ENCODE measurements at regions not wholly inside any gene's neighbourhood (a gene's known extent, or its start where the extent isn't known, plus 50 kb on each side); places are given as distances from the start of the nearest gene placed in this dataset.

DNA sequence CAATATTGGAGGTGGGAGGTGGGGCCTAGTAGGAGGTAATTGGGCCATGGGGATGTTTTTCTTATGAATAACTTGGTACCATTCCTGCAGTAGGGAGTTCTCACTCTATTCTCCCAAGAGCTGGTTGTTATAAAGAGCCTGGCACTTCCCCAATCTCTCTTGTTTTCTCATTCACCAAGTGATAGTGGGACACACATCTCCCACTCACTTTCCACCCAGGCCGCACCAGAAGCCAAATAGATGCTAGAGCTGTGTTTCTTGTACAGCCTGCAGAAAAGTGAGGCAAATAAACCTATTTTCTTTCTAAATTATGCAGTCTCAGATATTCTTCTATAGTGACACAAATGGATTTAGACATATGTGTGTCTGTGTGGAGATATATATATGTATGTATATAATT is 117.6 kb downstream of the ANKRD50 start:
- DNase-seq = no peak

DNA sequence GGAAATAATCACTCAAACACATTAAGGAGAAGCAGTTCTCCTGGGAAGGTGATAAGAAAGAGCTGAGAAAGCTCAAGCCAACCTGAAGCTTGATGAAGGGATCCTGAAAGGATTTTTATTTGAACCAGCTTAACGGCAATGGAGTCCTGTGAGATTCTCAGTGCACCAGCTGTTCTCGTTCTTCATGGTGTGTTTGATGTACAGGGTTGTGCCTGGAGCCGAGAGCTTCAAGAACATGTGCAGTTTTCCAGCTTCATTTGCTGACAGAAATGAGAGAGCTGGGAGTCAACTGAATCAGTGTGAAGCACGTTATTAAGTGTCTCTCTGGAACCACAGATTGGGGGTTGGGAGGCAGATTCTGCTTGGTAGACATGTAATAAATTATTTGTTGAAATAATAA is 115.7 kb downstream of the ANKRD50 start:
- DNase-seq = no peak

DNA sequence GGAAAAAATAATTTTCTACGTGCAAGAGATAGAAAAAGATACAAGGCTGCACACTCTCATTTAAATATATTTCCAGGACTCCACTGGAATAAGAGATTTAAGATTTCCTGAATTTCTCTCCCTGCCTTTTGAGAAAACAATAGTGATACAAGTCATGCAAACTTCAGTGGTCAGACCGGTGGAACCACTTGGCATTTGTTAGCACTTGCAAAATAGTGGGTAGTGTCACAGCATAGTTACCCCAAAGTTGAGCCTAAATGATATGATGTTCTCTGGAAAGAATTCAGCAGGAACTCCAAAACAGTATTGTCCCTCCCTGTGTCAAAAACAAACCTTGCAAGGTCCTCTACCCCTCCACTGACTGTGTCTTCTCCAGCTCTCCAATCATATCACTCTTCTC is 102.3 kb downstream of the ANKRD50 start:
- no peak for DNase-seq

All from fibroblast of upper back skin (primary cell).